Stimulated activated CD4-positive, alpha-beta T cell treated with anti-CD3 and anti-CD28 coated beads, Interleukin-4, amount 100 ng/mL, for 1 hour (primary cell): ENCODE measurements at regions not wholly inside any gene's neighbourhood (a gene's known extent, or its start where the extent isn't known, plus 50 kb on each side); places are given as distances from the start of the nearest gene placed in this dataset.
"Not testable (repeated sequence)": the region's sequence is repeated elsewhere in the genome, so short reads cannot be mapped to it uniquely, and the experiment has no call there.

ENCODE experiments used
- DNase-seq: peaks from one replicate; pipeline ENCODE4 v3.0.0-alpha.2; 2020

GRCh38 chr16:52725461-52725860 is 178.5 kb upstream of the TOX3 start:
- no peak for DNase-seq

- no peak for DNase-seq
These were observed 178.1 kb upstream of the TOX3 start for GRCh38 chr16:52725043-52725442.

- no peak for DNase-seq
These were observed 174.4 kb upstream of the TOX3 start for GRCh38 chr16:52721331-52721730.

- DNase-seq, result no peak
These were observed 171.1 kb upstream of the TOX3 start for GRCh38 chr16:52718046-52718445.

- DNase-seq, result no peak
These were observed 166.8 kb upstream of the TOX3 start for GRCh38 chr16:52713740-52714139.

- no peak for DNase-seq
These were observed 162.4 kb upstream of the TOX3 start for GRCh38 chr16:52709306-52709705.

- DNase-seq, result no peak
These were observed 161.5 kb upstream of the TOX3 start for GRCh38 chr16:52708476-52708875.

- no peak for DNase-seq
These were observed 160.9 kb upstream of the TOX3 start for GRCh38 chr16:52707676-52708337.

- DNase-seq, result no peak
These were observed 158.2 kb upstream of the TOX3 start for GRCh38 chr16:52705122-52705521.

GRCh38 chr16:52697971-52698370 is 151.0 kb upstream of the TOX3 start:
- DNase-seq, result no peak

GRCh38 chr16:52696126-52696525 is 149.2 kb upstream of the TOX3 start:
- DNase-seq, result no peak

- no peak for DNase-seq
These were observed 143.5 kb upstream of the TOX3 start for GRCh38 chr16:52690468-52690867.

GRCh38 chr16:52680993-52681392 is 134.1 kb upstream of the TOX3 start:
- no peak for DNase-seq

GRCh38 chr16:52677501-52677900 is 130.6 kb upstream of the TOX3 start:
- DNase-seq, result no peak

GRCh38 chr16:52676959-52677358 is 130.0 kb upstream of the TOX3 start:
- no peak for DNase-seq

- no peak for DNase-seq
These were observed 124.6 kb upstream of the TOX3 start for GRCh38 chr16:52671590-52671989.

GRCh38 chr16:52657924-52658323 is 111.0 kb upstream of the TOX3 start:
- DNase-seq, result no peak

- not testable (repeated sequence) for DNase-seq
These were observed 109.0 kb upstream of the TOX3 start for GRCh38 chr16:52655916-52656315.

- not testable (repeated sequence) for DNase-seq
These were observed 108.2 kb upstream of the TOX3 start for GRCh38 chr16:52655156-52655555.

- DNase-seq, result no peak
These were observed 105.1 kb upstream of the TOX3 start for GRCh38 chr16:52652033-52652432.

- no peak for DNase-seq
These were observed 103.8 kb upstream of the TOX3 start for GRCh38 chr16:52650789-52651188.

- no peak for DNase-seq
These were observed 103.4 kb upstream of the TOX3 start for GRCh38 chr16:52650318-52650717.

GRCh38 chr16:52649870-52650269 is 102.9 kb upstream of the TOX3 start:
- no peak for DNase-seq

- no peak for DNase-seq
These were observed 100.6 kb upstream of the TOX3 start for GRCh38 chr16:52647588-52647987.

- DNase-seq, result no peak
These were observed 96.1 kb upstream of the TOX3 start for GRCh38 chr16:52643006-52643405.

GRCh38 chr16:52634528-52634927 is 87.6 kb upstream of the TOX3 start:
- no peak for DNase-seq
